GM18511 (cell line): ENCODE measurements at regions not wholly inside any gene's neighbourhood (a gene's known extent, or its start where the extent isn't known, plus 50 kb on each side); places are given as distances from the start of the nearest gene placed in this dataset.
"Not testable (repeated sequence)": the region's sequence is repeated elsewhere in the genome, so short reads cannot be mapped to it uniquely, and the experiment has no call there.

Experiments used
- ATAC-seq: cut with Tn5 transposase; IDR thresholded peaks from one replicate; pipeline ENCODE4 v1.9.1; 2021; ENCODE audit warnings: mild to moderate bottlenecking, moderate library complexity; ENCODE audit not compliant: unreplicated experiment

GRCh38 chr14:27688841-27689444, 1077.6 kb upstream of the FOXG1 start:
- ATAC-seq, result no peak

- ATAC-seq, result no peak
Measured at GRCh38 chr14:27712364-27712763, 1054.2 kb upstream of the FOXG1 start.

- ATAC-seq, result no peak
Measured at GRCh38 chr14:27715561-27715960, 1051.0 kb upstream of the FOXG1 start.

GRCh38 chr14:27721760-27722159, 1044.8 kb upstream of the FOXG1 start:
- ATAC-seq, result no peak

GRCh38 chr14:27725482-27725881, 1041.1 kb upstream of the FOXG1 start:
- no peak for ATAC-seq

- ATAC-seq, result no peak
Measured at GRCh38 chr14:27727251-27727770, 1039.3 kb upstream of the FOXG1 start.

GRCh38 chr14:27730204-27730603, 1036.4 kb upstream of the FOXG1 start:
- no peak for ATAC-seq

GRCh38 chr14:27739657-27740156, 1026.9 kb upstream of the FOXG1 start:
- ATAC-seq, result no peak

GRCh38 chr14:27750114-27750513, 1016.5 kb upstream of the FOXG1 start:
- no peak for ATAC-seq

- not testable (repeated sequence) for ATAC-seq
Measured at GRCh38 chr14:27757642-27758041, 1008.9 kb upstream of the FOXG1 start.

GRCh38 chr14:27760367-27760766, 1006.2 kb upstream of the FOXG1 start:
- not testable (repeated sequence) for ATAC-seq

GRCh38 chr14:27799066-27800028, 967.2 kb upstream of the FOXG1 start:
- not testable (repeated sequence) for ATAC-seq

- ATAC-seq, result not testable (repeated sequence)
Measured at GRCh38 chr14:27817746-27818430, 948.7 kb upstream of the FOXG1 start.

- ATAC-seq, result not testable (repeated sequence)
Measured at GRCh38 chr14:27826149-27826548, 940.4 kb upstream of the FOXG1 start.

- not testable (repeated sequence) for ATAC-seq
Measured at GRCh38 chr14:27831978-27832377, 934.6 kb upstream of the FOXG1 start.

GRCh38 chr14:27833001-27833400, 933.6 kb upstream of the FOXG1 start:
- ATAC-seq, result not testable (repeated sequence)

- no peak for ATAC-seq
Measured at GRCh38 chr14:27836386-27836785, 930.2 kb upstream of the FOXG1 start.

GRCh38 chr14:27845241-27845850, 921.2 kb upstream of the FOXG1 start:
- no peak for ATAC-seq

GRCh38 chr14:27845902-27846301, 920.7 kb upstream of the FOXG1 start:
- no peak for ATAC-seq

- ATAC-seq, result not testable (repeated sequence)
Measured at GRCh38 chr14:27847480-27847879, 919.1 kb upstream of the FOXG1 start.

GRCh38 chr14:27849193-27849592, 917.4 kb upstream of the FOXG1 start:
- not testable (repeated sequence) for ATAC-seq
